Astrocyte (in vitro differentiated cells and primary cell): ENCODE measurements at regions not wholly inside any gene's neighbourhood (a gene's known extent, or its start where the extent isn't known, plus 50 kb on each side); places are given as distances from the start of the nearest gene placed in this dataset.
A peak's percentile ranks its signal among the peaks of the same experiment; 100 is the strongest.

ENCODE experiments used
- DNase-seq: peaks from one replicate; pipeline ENCODE4 v3.0.0-alpha.2; 2010; ENCODE audit warnings: low read depth
- FAIRE-seq: peaks from 2 replicates; lab custom pipeline; 2011; peaks lifted over from hg19 to GRCh38; lab: Jason Lieb, UNC
- H2AFZ ChIP-seq: 2 replicates; pipeline ENCODE4 v1.6.0; 2012; ENCODE audit warnings: low read depth, low read length, inconsistent platforms
- H3K27ac ChIP-seq: 2 replicates; pipeline ENCODE4 v1.5.1; 2011; ENCODE audit warnings: low read depth, low read length, inconsistent platforms
- H3K27me3 ChIP-seq: 2 replicates; pipeline ENCODE4 v1.6.0; 2011; ENCODE audit warnings: low read length, inconsistent platforms; ENCODE audit not compliant: insufficient read depth
- H3K36me3 ChIP-seq: 2 replicates; pipeline ENCODE4 v1.5.1; 2011; ENCODE audit warnings: low read length, inconsistent platforms; ENCODE audit not compliant: insufficient read depth
- H3K4me1 ChIP-seq: 2 replicates; pipeline ENCODE4 v1.5.1; 2011; ENCODE audit warnings: low read length, inconsistent platforms; ENCODE audit not compliant: insufficient read depth
- H3K4me2 ChIP-seq: 2 replicates; pipeline ENCODE4 v1.6.0; 2012; ENCODE audit warnings: low read length, inconsistent platforms
- H3K4me3 ChIP-seq: 2 replicates; pipeline ENCODE4 v1.5.1; 2011; ENCODE audit warnings: low read depth, mild to moderate bottlenecking, low read length, inconsistent platforms; ENCODE audit not compliant: insufficient read depth
- H3K79me2 ChIP-seq: 2 replicates; pipeline ENCODE4 v1.6.0; 2012; ENCODE audit warnings: mild to moderate bottlenecking, low read length, inconsistent platforms; ENCODE audit not compliant: insufficient read depth
- H3K9ac ChIP-seq: 2 replicates; pipeline ENCODE4 v1.6.0; 2012; ENCODE audit warnings: mild to moderate bottlenecking, low read length, inconsistent platforms
- H3K9me3 ChIP-seq: 2 replicates; pipeline ENCODE4 v1.5.1; 2012; ENCODE audit warnings: low read depth, mild to moderate bottlenecking, low read length, inconsistent platforms; ENCODE audit not compliant: insufficient read depth
- H4K20me1 ChIP-seq: 2 replicates; pipeline ENCODE4 v1.6.0; 2012; ENCODE audit warnings: low read length, inconsistent platforms; ENCODE audit not compliant: insufficient read depth
- H3K27ac Mint-ChIP-seq: one replicate; pipeline ENCODE4 v1.8.0; 2021; ENCODE audit warnings: mild to moderate bottlenecking, mixed read lengths; ENCODE audit not compliant: unreplicated experiment
- H3K27me3 Mint-ChIP-seq: one replicate; pipeline ENCODE4 v1.8.0; 2021; ENCODE audit warnings: low read depth, mixed read lengths; ENCODE audit not compliant: unreplicated experiment
- H3K36me3 Mint-ChIP-seq: one replicate; pipeline ENCODE4 v1.8.0; 2021; ENCODE audit warnings: low read depth, mixed read lengths; ENCODE audit not compliant: unreplicated experiment
- H3K4me1 Mint-ChIP-seq: one replicate; pipeline ENCODE4 v1.8.0; 2021; ENCODE audit warnings: low read depth, mixed read lengths; ENCODE audit not compliant: unreplicated experiment
- H3K4me3 Mint-ChIP-seq: one replicate; pipeline ENCODE4 v1.8.0; 2021; ENCODE audit warnings: mild to moderate bottlenecking, moderate library complexity, mixed read lengths; ENCODE audit not compliant: unreplicated experiment
- H3K9me3 Mint-ChIP-seq: one replicate; pipeline ENCODE4 v1.8.0; 2021; ENCODE audit warnings: mild to moderate bottlenecking, mixed read lengths; ENCODE audit not compliant: unreplicated experiment
- CTCF ChIP-seq: IDR thresholded peaks from 2 replicates; pipeline ENCODE4 v1.5.1; 2011; ENCODE audit warnings: low read depth, mild to moderate bottlenecking, inconsistent platforms, low read length, moderate library complexity; ENCODE audit not compliant: insufficient read depth
- EZH2 ChIP-seq: IDR thresholded peaks from 2 replicates; pipeline ENCODE4 v1.6.1; 2012; ENCODE audit warnings: mild to moderate bottlenecking, low read length, inconsistent platforms; ENCODE audit not compliant: insufficient read depth

- Histone ChIP-seq H3K9me3 (no peaks in the 10 kb centered on the region), H3K79me2 (peaks cover 23% of the 10 kb centered on the region), H2AFZ (no peak overlapping the region), H3K36me3 (no peaks in the 10 kb centered on the region), H3K4me3 (peak overlapping the region; percentile 79), H3K27me3 (no peaks in the 10 kb centered on the region), H3K4me2 (peak overlapping the region; percentile 92), H3K9ac (peak overlapping the region; percentile 84), H4K20me1 (no peaks in the 10 kb centered on the region), H3K4me1 (peaks cover 4% of the 10 kb centered on the region), H3K27ac (peak overlapping the region; percentile 55)
- H3K36me3 Mint-ChIP-seq: no peaks in the 10 kb centered on the region
- peaks cover 15% of the 10 kb centered on the region for H3K4me1 Mint-ChIP-seq
- DNase-seq (peak; percentile 44), FAIRE-seq (no peak)
- no peak overlapping the region for H3K27ac Mint-ChIP-seq
- no peak overlapping the region for H3K4me3 Mint-ChIP-seq
- H3K9me3 Mint-ChIP-seq: no peaks in the 10 kb centered on the region
- no peak for TF ChIP-seq CTCF
- TF ChIP-seq EZH2: no peak
- H3K27me3 Mint-ChIP-seq: no peaks in the 10 kb centered on the region
These were observed 183.7 kb upstream of the ANK3 start for GRCh38 chr10:60573336-60573735.

DNA sequence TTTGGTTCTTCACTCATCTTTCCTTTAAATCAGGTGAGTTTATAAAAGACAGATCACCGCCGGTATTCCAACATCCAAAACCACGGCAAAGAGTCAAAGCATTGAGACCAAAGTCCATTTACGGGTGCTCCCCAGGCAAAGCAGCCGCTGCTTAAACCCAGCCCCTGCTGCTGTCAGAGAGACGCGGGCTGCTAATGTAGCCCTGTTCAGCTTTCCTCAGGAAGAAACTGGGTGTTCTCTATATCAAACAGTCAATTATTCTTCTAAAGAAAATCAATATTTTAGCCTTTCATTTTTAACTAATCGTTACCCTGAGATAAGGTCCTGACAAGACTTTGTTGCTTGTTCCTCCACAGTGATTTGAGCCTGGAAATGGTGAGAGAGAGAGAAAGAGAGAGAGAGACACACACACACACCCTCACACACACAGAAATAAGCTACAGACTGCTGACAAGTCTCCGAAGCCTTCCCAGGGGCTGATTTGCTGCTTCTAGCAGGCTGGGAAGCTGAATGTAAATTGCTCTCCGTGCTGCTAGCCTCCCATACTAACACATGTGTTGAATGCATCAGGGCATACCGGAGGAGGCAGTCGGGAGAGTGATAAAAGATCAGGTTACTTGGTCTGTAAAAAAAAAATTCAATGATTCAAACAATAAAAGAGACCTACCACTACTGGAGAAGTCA is 183.0 kb upstream of the ANK3 start:
- H4K20me1 ChIP-seq: no peaks in the 10 kb centered on the region
- H3K36me3 ChIP-seq: no peaks in the 10 kb centered on the region
- TF ChIP-seq CTCF: no peak
- TF ChIP-seq EZH2: no peak
- H3K27ac ChIP-seq: peak overlapping the region; percentile 55
- Mint-ChIP-seq H3K4me1 (peaks cover 15% of the 10 kb centered on the region), H3K27ac (peak overlapping the region; percentile 64), H3K4me3 (peak overlapping the region; percentile 89), H3K9me3 (peaks cover 5% of the 10 kb centered on the region), H3K36me3 (no peaks in the 10 kb centered on the region), H3K27me3 (no peaks in the 10 kb centered on the region)
- FAIRE-seq: no peak
- peak overlapping the region; percentile 92 for H3K4me2 ChIP-seq
- H3K4me3 ChIP-seq: peak overlapping the region; percentile 79
- DNase-seq: peak; percentile 83
- H3K4me1 ChIP-seq: peaks cover 4% of the 10 kb centered on the region
- H3K9ac ChIP-seq: peak overlapping the region; percentile 84
- peaks cover 24% of the 10 kb centered on the region for H3K79me2 ChIP-seq
- H3K27me3 ChIP-seq: no peaks in the 10 kb centered on the region
- H2AFZ ChIP-seq: peak overlapping the region; percentile 79
- H3K9me3 ChIP-seq: no peaks in the 10 kb centered on the region

GRCh38 chr10:60570896-60571295 is 181.2 kb upstream of the ANK3 start:
- H3K4me3 ChIP-seq: peak overlapping the region; percentile 79
- H3K9me3 Mint-ChIP-seq: peaks cover 19% of the 10 kb centered on the region
- no peak overlapping the region for H3K27ac Mint-ChIP-seq
- H3K9me3 ChIP-seq: no peaks in the 10 kb centered on the region
- H3K27me3 ChIP-seq: no peaks in the 10 kb centered on the region
- no peaks in the 10 kb centered on the region for H3K36me3 Mint-ChIP-seq
- H3K4me1 Mint-ChIP-seq: peaks cover 15% of the 10 kb centered on the region
- FAIRE-seq (no peak), DNase-seq (no peak)
- no peaks in the 10 kb centered on the region for H3K27me3 Mint-ChIP-seq
- peaks cover 24% of the 10 kb centered on the region for H3K79me2 ChIP-seq
- no peaks in the 10 kb centered on the region for H3K36me3 ChIP-seq
- no peak overlapping the region for H3K9ac ChIP-seq
- TF ChIP-seq EZH2 (no peak), CTCF (no peak)
- no peaks in the 10 kb centered on the region for H4K20me1 ChIP-seq
- peaks cover 4% of the 10 kb centered on the region for H3K4me1 ChIP-seq
- no peak overlapping the region for H2AFZ ChIP-seq
- H3K4me2 ChIP-seq: peak overlapping the region; percentile 64
- no peak overlapping the region for H3K4me3 Mint-ChIP-seq
- H3K27ac ChIP-seq: no peak overlapping the region
